Stimulated activated memory B cell treated with anti-CD40 and anti-IgM and Interleukin-4, amounts not matched to agents 10 μg/mL and 1 μg/mL and 100 μg/mL, for 72 hours (primary cell): ENCODE measurements at regions not wholly inside any gene's neighbourhood (a gene's known extent, or its start where the extent isn't known, plus 50 kb on each side); places are given as distances from the start of the nearest gene placed in this dataset.
A peak's percentile ranks its signal among the peaks of the same experiment; 100 is the strongest.
"Not testable (repeated sequence)": the region's sequence is repeated elsewhere in the genome, so short reads cannot be mapped to it uniquely, and the experiment has no call there.

Source experiments
- ATAC-seq: fragments of 150-1000 bp; cut with Tn5 transposase; 2 replicates; pipeline ENCODE4 v1.10.0; 2021
- H3K27ac Mint-ChIP-seq: one replicate; pipeline ENCODE4 v1.8.0; 2022; ENCODE audit warnings: mild to moderate bottlenecking, mixed read lengths
- H3K27me3 Mint-ChIP-seq: one replicate; pipeline ENCODE4 v1.8.0; 2022; ENCODE audit warnings: mixed read lengths
- H3K36me3 Mint-ChIP-seq: one replicate; pipeline ENCODE4 v1.8.0; 2022; ENCODE audit warnings: mixed read lengths
- H3K4me1 Mint-ChIP-seq: one replicate; pipeline ENCODE4 v1.8.0; 2022; ENCODE audit warnings: mixed read lengths
- H3K4me3 Mint-ChIP-seq: one replicate; pipeline ENCODE4 v1.8.0; 2022; ENCODE audit warnings: mild to moderate bottlenecking, moderate library complexity, mixed read lengths
- H3K9me3 Mint-ChIP-seq: one replicate; pipeline ENCODE4 v1.8.0; 2022; ENCODE audit warnings: mixed read lengths

GRCh38 chr2:195533771-195534642 is 123.0 kb upstream of the SLC39A10 start:
- no peaks in the 10 kb centered on the region for H3K27me3 Mint-ChIP-seq
- peak overlapping the region; percentile 92 for H3K27ac Mint-ChIP-seq
- H3K36me3 Mint-ChIP-seq: no peaks in the 10 kb centered on the region
- peak; percentile 70 for ATAC-seq
- H3K9me3 Mint-ChIP-seq: peaks cover 1% of the 10 kb centered on the region
- peaks cover 64% of the 10 kb centered on the region for H3K4me1 Mint-ChIP-seq
- peak overlapping the region; percentile 77 for H3K4me3 Mint-ChIP-seq

- Mint-ChIP-seq H3K4me3 (peak overlapping the region; percentile 89), H3K4me1 (peaks cover 54% of the 10 kb centered on the region), H3K27me3 (no peaks in the 10 kb centered on the region), H3K36me3 (no peaks in the 10 kb centered on the region), H3K27ac (peak overlapping the region; percentile 92), H3K9me3 (no peaks in the 10 kb centered on the region)
- ATAC-seq: peak; percentile 49
Observed at GRCh38 chr2:195532628-195533271, 124.3 kb upstream of the SLC39A10 start.

GRCh38 chr2:195532255-195532627 is 124.8 kb upstream of the SLC39A10 start:
- Mint-ChIP-seq H3K36me3 (no peaks in the 10 kb centered on the region), H3K9me3 (no peaks in the 10 kb centered on the region), H3K4me3 (peak overlapping the region; percentile 89), H3K4me1 (peaks cover 51% of the 10 kb centered on the region), H3K27ac (peak overlapping the region; percentile 92), H3K27me3 (no peaks in the 10 kb centered on the region)
- no peak for ATAC-seq

- Mint-ChIP-seq H3K4me3 (no peak overlapping the region), H3K9me3 (no peaks in the 10 kb centered on the region), H3K27ac (peak overlapping the region; percentile 92), H3K36me3 (no peaks in the 10 kb centered on the region), H3K27me3 (no peaks in the 10 kb centered on the region), H3K4me1 (peaks cover 46% of the 10 kb centered on the region)
- ATAC-seq: no peak
Observed at GRCh38 chr2:195531754-195532153, 125.3 kb upstream of the SLC39A10 start.

GRCh38 chr2:195523242-195523641 is 133.8 kb upstream of the SLC39A10 start:
- not testable (repeated sequence) for H3K27me3 Mint-ChIP-seq, H3K9me3 Mint-ChIP-seq, H3K36me3 Mint-ChIP-seq, H3K27ac Mint-ChIP-seq, H3K4me1 Mint-ChIP-seq, ATAC-seq, H3K4me3 Mint-ChIP-seq

- Mint-ChIP-seq H3K36me3 (peaks cover 7% of the 10 kb centered on the region), H3K9me3 (peaks cover 4% of the 10 kb centered on the region), H3K4me1 (no peaks in the 10 kb centered on the region), H3K27ac (peak overlapping the region; percentile 26), H3K27me3 (no peaks in the 10 kb centered on the region), H3K4me3 (no peak overlapping the region)
- no peak for ATAC-seq
Observed at GRCh38 chr2:195521589-195521988, 135.4 kb upstream of the SLC39A10 start.

- Mint-ChIP-seq H3K4me1 (no peaks in the 10 kb centered on the region), H3K27me3 (no peaks in the 10 kb centered on the region), H3K36me3 (peaks cover 2% of the 10 kb centered on the region), H3K4me3 (no peak overlapping the region), H3K27ac (peak overlapping the region; percentile 26), H3K9me3 (peaks cover under 1% of the 10 kb centered on the region)
- ATAC-seq: no peak
Observed at GRCh38 chr2:195520671-195521155, 136.3 kb upstream of the SLC39A10 start.

- H3K27me3 Mint-ChIP-seq: no peaks in the 10 kb centered on the region
- no peaks in the 10 kb centered on the region for H3K36me3 Mint-ChIP-seq
- ATAC-seq: no peak
- no peaks in the 10 kb centered on the region for H3K9me3 Mint-ChIP-seq
- no peaks in the 10 kb centered on the region for H3K4me1 Mint-ChIP-seq
- no peak overlapping the region for H3K4me3 Mint-ChIP-seq
- H3K27ac Mint-ChIP-seq: no peak overlapping the region
Observed at GRCh38 chr2:195515551-195515950, 141.5 kb upstream of the SLC39A10 start.

GRCh38 chr2:195514365-195514764 is 142.7 kb upstream of the SLC39A10 start:
- H3K27ac Mint-ChIP-seq: no peak overlapping the region

GRCh38 chr2:195513119-195513518 is 143.9 kb upstream of the SLC39A10 start:
- H3K9me3 Mint-ChIP-seq: no peaks in the 10 kb centered on the region
- H3K4me3 Mint-ChIP-seq: no peak overlapping the region
- H3K27ac Mint-ChIP-seq: peak overlapping the region; percentile 13
- H3K4me1 Mint-ChIP-seq: no peaks in the 10 kb centered on the region
- H3K36me3 Mint-ChIP-seq: no peaks in the 10 kb centered on the region
- no peaks in the 10 kb centered on the region for H3K27me3 Mint-ChIP-seq
- ATAC-seq: no peak

More at GRCh38 chr2:195514365-195514764, 142.7 kb upstream of the SLC39A10 start:
- H3K4me1 Mint-ChIP-seq: no peaks in the 10 kb centered on the region
- H3K27me3 Mint-ChIP-seq: no peaks in the 10 kb centered on the region
- no peak overlapping the region for H3K4me3 Mint-ChIP-seq
- no peaks in the 10 kb centered on the region for H3K36me3 Mint-ChIP-seq
- no peaks in the 10 kb centered on the region for H3K9me3 Mint-ChIP-seq
- ATAC-seq: no peak

- H3K27ac Mint-ChIP-seq: no peak overlapping the region
- no peak for ATAC-seq
- H3K4me1 Mint-ChIP-seq: peaks cover 9% of the 10 kb centered on the region
- peaks cover 7% of the 10 kb centered on the region for H3K36me3 Mint-ChIP-seq
- peaks cover 4% of the 10 kb centered on the region for H3K9me3 Mint-ChIP-seq
- H3K27me3 Mint-ChIP-seq: no peaks in the 10 kb centered on the region
- H3K4me3 Mint-ChIP-seq: no peak overlapping the region
Observed at GRCh38 chr2:195509551-195509950, 147.5 kb upstream of the SLC39A10 start.

- H3K4me1 Mint-ChIP-seq: peaks cover 9% of the 10 kb centered on the region
- no peak overlapping the region for H3K4me3 Mint-ChIP-seq
- no peaks in the 10 kb centered on the region for H3K27me3 Mint-ChIP-seq
- H3K36me3 Mint-ChIP-seq: peaks cover 7% of the 10 kb centered on the region
- H3K9me3 Mint-ChIP-seq: peaks cover 4% of the 10 kb centered on the region
- no peak for ATAC-seq
- no peak overlapping the region for H3K27ac Mint-ChIP-seq
Observed at GRCh38 chr2:195508139-195508455, 148.9 kb upstream of the SLC39A10 start.

GRCh38 chr2:195507447-195508138 is 149.4 kb upstream of the SLC39A10 start:
- no peaks in the 10 kb centered on the region for H3K27me3 Mint-ChIP-seq
- peaks cover 9% of the 10 kb centered on the region for H3K4me1 Mint-ChIP-seq
- no peak overlapping the region for H3K4me3 Mint-ChIP-seq
- peaks cover 4% of the 10 kb centered on the region for H3K9me3 Mint-ChIP-seq
- H3K36me3 Mint-ChIP-seq: peaks cover 7% of the 10 kb centered on the region
- no peak overlapping the region for H3K27ac Mint-ChIP-seq
- no peak for ATAC-seq

- Mint-ChIP-seq H3K4me1 (peaks cover 14% of the 10 kb centered on the region), H3K4me3 (no peak overlapping the region), H3K27me3 (no peaks in the 10 kb centered on the region), H3K9me3 (peaks cover 4% of the 10 kb centered on the region), H3K27ac (peak overlapping the region; percentile 29), H3K36me3 (peaks cover 7% of the 10 kb centered on the region)
- ATAC-seq: peak; percentile 57
Observed at GRCh38 chr2:195505701-195506100, 151.3 kb upstream of the SLC39A10 start.

GRCh38 chr2:195503208-195503607 is 153.8 kb upstream of the SLC39A10 start:
- Mint-ChIP-seq H3K4me3 (no peak overlapping the region), H3K27ac (no peak overlapping the region), H3K27me3 (no peaks in the 10 kb centered on the region), H3K4me1 (peaks cover 20% of the 10 kb centered on the region), H3K9me3 (peaks cover 4% of the 10 kb centered on the region), H3K36me3 (peaks cover 7% of the 10 kb centered on the region)
- ATAC-seq: no peak
